ENCODE measurements at regions not wholly inside any gene's neighbourhood (a gene's known extent, or its start where the extent isn't known, plus 50 kb on each side); places are given as distances from the start of the nearest gene placed in this dataset.

- 45 to 68% (median 52%) methylated on average over 3 of the region's 3 CpGs for WGBS, 5 donors
- no peaks in the 10 kb centered on the region for H3K36me3 ChIP-seq
- H3K4me1 ChIP-seq, result no peaks in the 10 kb centered on the region
- no peak overlapping the region for H3K4me3 ChIP-seq
- no peak for DNase-seq
- TF ChIP-seq POLR2AphosphoS5 (IDR thresholded peaks at IDR 0.05) (no peak), POLR2A (IDR thresholded peaks at IDR 0.05) (no peak), CTCF (IDR thresholded peaks at IDR 0.05 in 8 of 11, conservative IDR thresholded peaks at IDR 0.05 in 3 of 11) (no peak)
- no peaks in the 10 kb centered on the region for H3K9me3 ChIP-seq
- intact Hi-C loops (cut with DNase I; ENCODE audit: low total_unique reads), result no loop called here
- H3K27ac ChIP-seq, result no peak overlapping the region
- H3K27me3 ChIP-seq (replicated peaks in 1 of 7), result no peaks in the 10 kb centered on the region
Measured at GRCh38 chr14:40618225-40618898, 988.3 kb upstream of the LRFN5 start.

- DNase-seq, result no peak
Measured at GRCh38 chr14:40616579-40616978, 990.1 kb upstream of the LRFN5 start.

GRCh38 chr14:40601063-40601462, 1005.6 kb upstream of the LRFN5 start:
- H3K27me3 ChIP-seq (replicated peaks in 1 of 7), result no peaks in the 10 kb centered on the region
- no peak overlapping the region for H3K27ac ChIP-seq
- TF ChIP-seq CTCF (IDR thresholded peaks at IDR 0.05 in 8 of 11, conservative IDR thresholded peaks at IDR 0.05 in 3 of 11), result no peak
- TF ChIP-seq POLR2AphosphoS5 (IDR thresholded peaks at IDR 0.05), result no peak
- no peak for TF ChIP-seq POLR2A (IDR thresholded peaks at IDR 0.05)
- no peak for DNase-seq
- H3K4me1 ChIP-seq, result no peaks in the 10 kb centered on the region
- H3K4me3 ChIP-seq, result no peak overlapping the region
- no peaks in the 10 kb centered on the region for H3K36me3 ChIP-seq
- H3K9me3 ChIP-seq, result peaks cover 0 to 3% (median 0%) of the 10 kb centered on the region in 8 donors
- intact Hi-C loops (cut with DNase I; ENCODE audit: low total_unique reads), result no loop called here

More at GRCh38 chr14:40616579-40616978, 990.1 kb upstream of the LRFN5 start:
- Histone ChIP-seq H3K27ac (no peak overlapping the region), H3K27me3 (replicated peaks in 1 of 7) (no peaks in the 10 kb centered on the region), H3K4me1 (no peaks in the 10 kb centered on the region), H3K9me3 (peaks cover 0 to 4% (median 0%) of the 10 kb centered on the region in 8 donors), H3K36me3 (no peaks in the 10 kb centered on the region), H3K4me3 (no peak overlapping the region)
- no peak for TF ChIP-seq CTCF (IDR thresholded peaks at IDR 0.05 in 8 of 11, conservative IDR thresholded peaks at IDR 0.05 in 3 of 11)
- TF ChIP-seq POLR2A (IDR thresholded peaks at IDR 0.05), result no peak
- TF ChIP-seq POLR2AphosphoS5 (IDR thresholded peaks at IDR 0.05), result no peak
- 72 to 86% (median 75%) methylated on average over 3 of the region's 3 CpGs for WGBS, 5 donors
- intact Hi-C loops (cut with DNase I; ENCODE audit: low total_unique reads), result no loop called here

- no peaks in the 10 kb centered on the region for H3K9me3 ChIP-seq
- H3K4me3 ChIP-seq, result no peak overlapping the region
- H3K4me1 ChIP-seq, result no peaks in the 10 kb centered on the region
- H3K27ac ChIP-seq, result no peak overlapping the region
- no peaks in the 10 kb centered on the region for H3K36me3 ChIP-seq
- TF ChIP-seq POLR2AphosphoS5 (IDR thresholded peaks at IDR 0.05) (no peak), POLR2A (IDR thresholded peaks at IDR 0.05) (no peak), CTCF (IDR thresholded peaks at IDR 0.05 in 8 of 11, conservative IDR thresholded peaks at IDR 0.05 in 3 of 11) (no peak)
- no peaks in the 10 kb centered on the region for H3K27me3 ChIP-seq (replicated peaks in 1 of 7)
- intact Hi-C loops (cut with DNase I; ENCODE audit: low total_unique reads), result no loop called here
- no peak for DNase-seq
Measured at GRCh38 chr14:40599725-40600124, 1007.0 kb upstream of the LRFN5 start.
